ENCODE measurements at regions not wholly inside any gene's neighbourhood (a gene's known extent, or its start where the extent isn't known, plus 50 kb on each side); places are given as distances from the start of the nearest gene placed in this dataset.

DNA sequence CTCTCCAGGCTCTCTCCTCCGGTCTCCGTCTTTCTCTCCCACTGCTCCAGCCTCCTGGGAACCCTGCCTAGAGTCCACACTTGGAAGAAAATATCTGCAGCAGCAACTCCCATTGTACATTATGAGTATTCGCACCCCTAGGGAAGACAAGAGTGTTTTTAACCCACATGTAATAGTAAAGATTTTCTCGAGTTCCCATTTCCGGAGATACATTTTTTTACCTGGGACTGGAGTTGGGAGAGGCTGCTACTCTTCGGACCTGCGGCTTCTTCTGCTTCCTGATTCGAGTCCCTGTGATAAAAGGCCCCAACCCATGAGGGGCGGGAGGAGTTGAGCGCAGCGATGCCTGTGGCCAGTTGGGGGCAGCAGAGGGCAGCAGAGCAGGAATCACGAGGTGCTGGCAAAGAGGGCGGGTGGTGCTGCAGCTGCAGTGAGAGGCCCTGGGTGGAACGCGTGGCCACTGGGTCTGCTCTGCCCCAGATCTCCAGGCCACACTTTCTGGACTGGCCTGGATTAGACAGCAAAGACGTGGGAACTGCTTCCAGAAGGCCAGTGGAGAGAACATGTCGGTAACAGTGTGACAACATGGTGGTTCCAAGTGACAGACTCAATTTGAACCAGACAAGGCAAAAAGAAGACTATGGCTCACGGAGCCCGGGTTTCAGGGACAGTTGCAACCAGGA is 221.0 kb upstream of the CSF3R start:
- Histone ChIP-seq H3K9me3 (ENCODE audit: control insufficient read depth, low read length) (no peaks in the 10 kb centered on the region), H3K4me1 (ENCODE audit: control insufficient read depth, insufficient read depth, low read length, poor library complexity, severe bottlenecking) (no peaks in the 10 kb centered on the region), H3K36me3 (ENCODE audit: control insufficient read depth, insufficient read depth, low read length) (no peaks in the 10 kb centered on the region), H3K4me3 (ENCODE audit: extremely low read depth, insufficient read depth, low read length, poor library complexity, severe bottlenecking) (no peak overlapping the region), H3K27ac (ENCODE audit: low read depth, low read length, severe bottlenecking) (no peak overlapping the region)
- WGBS, 2 experiments (ENCODE audit: insufficient coverage in 2 of 2): 29 to 30% methylated on average over 16 to 17 of the region's 19 CpGs

DNA sequence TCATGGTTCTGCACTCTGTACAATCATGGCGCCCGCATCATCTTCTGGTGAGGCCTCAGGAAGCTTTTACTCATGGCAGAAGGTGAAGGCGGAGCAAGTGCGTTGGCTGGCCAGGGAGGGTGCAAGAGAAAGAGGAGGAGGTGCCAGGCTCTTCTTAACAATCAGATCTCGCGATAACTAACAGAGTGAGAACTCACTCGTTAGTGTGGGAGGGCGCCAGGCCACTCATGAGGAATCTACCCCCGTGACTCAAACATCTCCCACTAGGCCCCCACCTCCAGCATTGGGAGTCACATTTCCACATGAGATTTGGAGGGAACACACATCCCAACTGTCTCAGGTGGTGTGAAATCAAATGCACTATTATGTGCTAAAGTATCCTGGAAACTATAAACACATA is 220.2 kb upstream of the CSF3R start:
- no peaks in the 10 kb centered on the region for H3K36me3 ChIP-seq (ENCODE audit: control insufficient read depth, insufficient read depth, low read length)
- WGBS, 2 experiments (ENCODE audit: insufficient coverage in 2 of 2): 90 to 93% methylated on average over 5 to 9 of the region's 9 CpGs

DNA sequence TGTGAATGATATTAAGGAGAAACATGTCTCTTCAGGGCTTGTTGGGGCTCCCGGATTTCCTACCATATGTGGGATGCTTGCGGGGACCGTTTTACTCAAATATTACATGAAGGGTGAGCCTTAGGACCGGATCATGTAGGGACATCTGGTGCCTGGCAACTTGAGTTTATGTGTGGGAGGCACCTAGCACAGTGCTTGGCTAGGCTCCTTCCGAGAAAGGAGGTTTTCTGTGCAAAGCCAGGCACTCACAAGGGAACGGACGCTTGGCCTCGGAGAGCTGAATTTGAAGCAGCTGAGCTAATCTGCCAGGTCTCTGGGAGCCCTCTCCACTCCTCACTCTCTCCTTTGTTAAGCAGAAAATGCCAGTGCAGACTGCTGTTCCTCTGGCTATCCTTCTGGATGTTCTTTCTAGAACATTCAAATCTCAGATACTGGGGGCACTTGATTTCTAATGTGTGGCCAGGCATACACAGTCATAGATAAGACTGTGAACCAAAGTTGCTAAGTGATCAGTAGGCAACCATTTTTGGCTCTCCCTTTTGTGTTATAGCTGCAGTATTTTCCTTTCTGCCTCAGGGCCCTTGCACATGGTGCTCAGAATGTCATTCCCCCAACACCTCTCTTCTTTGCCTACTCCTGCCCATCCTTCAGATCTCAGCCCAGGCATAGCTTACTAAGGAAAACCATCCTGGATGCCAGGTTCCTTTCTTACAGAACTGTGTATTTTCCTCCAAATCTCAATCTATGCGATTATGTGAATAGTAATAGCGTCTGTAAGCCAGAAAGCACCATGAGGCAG is 216.6 kb upstream of the CSF3R start:
- H3K27ac ChIP-seq (ENCODE audit: low read depth, low read length, severe bottlenecking): no peak overlapping the region
- H3K4me3 ChIP-seq (ENCODE audit: extremely low read depth, insufficient read depth, low read length, poor library complexity, severe bottlenecking): no peak overlapping the region
- WGBS, 2 experiments (ENCODE audit: insufficient coverage in 2 of 2): 81 to 98% methylated on average over 9 to 10 of the region's 10 CpGs
- H3K4me1 ChIP-seq (ENCODE audit: control insufficient read depth, insufficient read depth, low read length, poor library complexity, severe bottlenecking): no peaks in the 10 kb centered on the region
- H3K36me3 ChIP-seq (ENCODE audit: control insufficient read depth, insufficient read depth, low read length): no peaks in the 10 kb centered on the region
- H3K9me3 ChIP-seq (ENCODE audit: control insufficient read depth, low read length): no peaks in the 10 kb centered on the region

More for the DNA sequence above, 220.2 kb upstream of the CSF3R start:
- Histone ChIP-seq H3K4me3 (ENCODE audit: extremely low read depth, insufficient read depth, low read length, poor library complexity, severe bottlenecking) (no peak overlapping the region), H3K27ac (ENCODE audit: low read depth, low read length, severe bottlenecking) (no peak overlapping the region), H3K4me1 (ENCODE audit: control insufficient read depth, insufficient read depth, low read length, poor library complexity, severe bottlenecking) (no peaks in the 10 kb centered on the region), H3K9me3 (ENCODE audit: control insufficient read depth, low read length) (no peaks in the 10 kb centered on the region)

DNA sequence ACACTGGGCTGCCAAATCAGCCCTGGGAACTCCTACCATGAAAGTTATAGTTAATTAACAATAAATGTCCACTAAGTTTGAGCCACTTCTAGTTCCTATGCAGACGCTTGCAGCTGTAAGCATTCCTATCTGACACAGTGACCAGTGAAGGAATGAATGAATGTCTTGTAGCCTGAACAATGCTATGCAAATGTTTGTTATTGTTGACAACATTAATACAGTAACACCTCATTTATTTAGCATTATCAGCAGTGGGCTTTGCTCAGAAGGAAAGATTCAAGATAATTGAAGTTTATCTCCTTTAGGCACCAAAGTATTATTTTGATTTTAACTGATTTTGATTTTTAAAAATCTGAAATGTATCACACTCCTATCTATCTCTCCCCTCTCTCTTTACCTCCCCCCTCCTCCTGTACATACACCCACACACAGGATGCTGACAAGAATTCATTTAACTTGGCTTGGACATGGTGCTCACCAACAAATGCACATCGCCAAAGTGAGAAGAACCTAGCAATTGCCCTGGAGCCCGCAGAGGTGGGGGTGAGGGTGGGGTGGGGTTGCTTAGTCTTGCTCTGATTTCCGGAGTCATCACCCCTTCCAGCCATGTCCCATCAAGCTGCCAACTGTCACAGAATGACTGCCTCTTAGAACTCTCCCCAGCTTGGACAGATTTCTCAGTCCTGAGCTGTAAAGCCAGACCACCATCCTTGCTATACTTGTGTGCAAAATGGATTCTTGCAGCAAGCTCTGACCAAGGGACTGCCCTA is 215.3 kb upstream of the CSF3R start:
- no peaks in the 10 kb centered on the region for H3K36me3 ChIP-seq (ENCODE audit: control insufficient read depth, insufficient read depth, low read length)
- no peak overlapping the region for H3K4me3 ChIP-seq (ENCODE audit: extremely low read depth, insufficient read depth, low read length, poor library complexity, severe bottlenecking)
- H3K27ac ChIP-seq (ENCODE audit: low read depth, low read length, severe bottlenecking): no peak overlapping the region
- no peaks in the 10 kb centered on the region for H3K4me1 ChIP-seq (ENCODE audit: control insufficient read depth, insufficient read depth, low read length, poor library complexity, severe bottlenecking)
- H3K9me3 ChIP-seq (ENCODE audit: control insufficient read depth, low read length): no peaks in the 10 kb centered on the region
- WGBS, 2 experiments (ENCODE audit: insufficient coverage in 2 of 2): 100% methylated on average over 1 of the region's 4 CpGs; no CpG with 5 or more reads in 1 of the 2 experiments

DNA sequence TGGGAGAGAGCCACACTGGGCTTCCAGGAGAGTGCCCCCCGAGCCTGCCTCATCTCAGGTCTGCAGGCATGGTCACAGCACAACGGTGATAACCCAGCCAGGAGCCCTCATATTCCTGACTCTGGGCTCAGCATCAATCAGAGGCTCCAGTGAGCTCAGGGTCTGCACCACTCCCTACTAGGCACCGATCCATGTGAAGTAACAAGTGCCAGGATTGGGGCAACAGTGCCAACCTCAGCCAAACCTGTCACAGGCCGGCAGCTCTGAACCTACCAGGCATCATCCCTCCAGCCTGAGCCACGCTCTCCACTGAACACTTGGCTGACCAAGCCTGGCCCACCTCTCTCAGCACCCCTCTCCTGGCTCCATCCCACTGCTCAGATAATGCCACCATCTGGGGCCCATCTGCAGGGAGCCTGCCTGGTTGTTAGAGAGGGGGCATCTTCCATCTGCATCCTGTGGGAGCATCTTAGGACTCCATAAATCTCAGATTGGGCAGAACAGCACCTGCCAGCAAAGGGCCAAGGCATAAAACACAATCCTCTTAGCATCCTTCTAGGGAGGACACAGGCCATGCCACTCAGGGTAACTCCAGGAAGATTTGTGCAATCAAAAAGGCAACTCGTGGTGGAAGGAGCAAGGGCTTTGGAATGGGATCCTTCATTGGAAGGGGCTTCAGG is 213.7 kb upstream of the CSF3R start:
- H3K4me3 ChIP-seq (ENCODE audit: extremely low read depth, insufficient read depth, low read length, poor library complexity, severe bottlenecking): no peak overlapping the region
- H3K27ac ChIP-seq (ENCODE audit: low read depth, low read length, severe bottlenecking): no peak overlapping the region
- WGBS, 2 experiments (ENCODE audit: insufficient coverage in 2 of 2): 83 to 85% methylated on average over 4 to 5 of the region's 6 CpGs
- no peaks in the 10 kb centered on the region for H3K9me3 ChIP-seq (ENCODE audit: control insufficient read depth, low read length)
- H3K4me1 ChIP-seq (ENCODE audit: control insufficient read depth, insufficient read depth, low read length, poor library complexity, severe bottlenecking): no peaks in the 10 kb centered on the region
- no peaks in the 10 kb centered on the region for H3K36me3 ChIP-seq (ENCODE audit: control insufficient read depth, insufficient read depth, low read length)

DNA sequence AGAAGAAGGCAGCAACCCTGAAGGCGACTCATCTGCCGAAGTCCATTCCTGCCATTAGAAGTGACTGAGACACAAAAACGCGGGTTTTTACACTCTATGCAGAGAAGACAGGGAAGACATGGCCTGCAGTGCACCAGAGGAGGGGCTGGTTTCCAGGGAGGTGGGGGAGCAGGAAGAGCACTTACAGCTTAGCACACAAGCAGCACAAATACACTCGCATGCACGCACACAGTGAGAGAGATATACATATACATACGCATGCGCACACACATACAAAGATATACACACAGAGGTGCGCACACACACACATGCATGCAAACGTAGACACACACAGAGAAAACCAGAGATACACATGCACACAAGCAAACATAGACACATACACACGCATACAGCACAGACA is 210.9 kb upstream of the CSF3R start:
- Histone ChIP-seq H3K36me3 (ENCODE audit: control insufficient read depth, insufficient read depth, low read length) (no peaks in the 10 kb centered on the region), H3K4me1 (ENCODE audit: control insufficient read depth, insufficient read depth, low read length, poor library complexity, severe bottlenecking) (no peaks in the 10 kb centered on the region), H3K9me3 (ENCODE audit: control insufficient read depth, low read length) (no peaks in the 10 kb centered on the region), H3K4me3 (ENCODE audit: extremely low read depth, insufficient read depth, low read length, poor library complexity, severe bottlenecking) (no peak overlapping the region), H3K27ac (ENCODE audit: low read depth, low read length, severe bottlenecking) (no peak overlapping the region)
- 75 to 83% methylated on average over 7 to 10 of the region's 11 CpGs for WGBS, 2 experiments (ENCODE audit: insufficient coverage in 2 of 2)

DNA sequence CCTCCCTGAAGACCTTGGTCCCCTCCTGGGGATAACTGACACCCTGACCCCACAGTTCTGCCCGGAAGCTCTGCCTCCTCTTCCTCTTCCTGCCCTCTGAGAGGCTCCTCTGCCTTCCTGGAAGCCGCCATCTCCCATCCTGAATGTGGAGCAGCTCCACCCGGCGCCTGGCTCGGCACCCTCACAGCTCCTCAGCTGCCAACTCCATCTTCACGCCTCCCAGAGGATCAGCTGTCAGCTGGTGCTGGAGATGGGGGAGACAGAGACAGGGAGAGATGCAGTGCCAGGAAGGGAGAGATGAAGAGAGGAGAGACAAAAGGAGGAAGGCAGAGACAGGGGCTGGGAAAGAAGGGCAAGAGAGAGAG is 210.4 kb upstream of the CSF3R start:
- Histone ChIP-seq H3K36me3 (ENCODE audit: control insufficient read depth, insufficient read depth, low read length) (no peaks in the 10 kb centered on the region), H3K27ac (ENCODE audit: low read depth, low read length, severe bottlenecking) (no peak overlapping the region), H3K9me3 (ENCODE audit: control insufficient read depth, low read length) (no peaks in the 10 kb centered on the region), H3K4me3 (ENCODE audit: extremely low read depth, insufficient read depth, low read length, poor library complexity, severe bottlenecking) (no peak overlapping the region), H3K4me1 (ENCODE audit: control insufficient read depth, insufficient read depth, low read length, poor library complexity, severe bottlenecking) (no peaks in the 10 kb centered on the region)
- WGBS, 2 experiments (ENCODE audit: insufficient coverage in 2 of 2): 88 to 100% methylated on average over 1 of the region's 6 CpGs

DNA sequence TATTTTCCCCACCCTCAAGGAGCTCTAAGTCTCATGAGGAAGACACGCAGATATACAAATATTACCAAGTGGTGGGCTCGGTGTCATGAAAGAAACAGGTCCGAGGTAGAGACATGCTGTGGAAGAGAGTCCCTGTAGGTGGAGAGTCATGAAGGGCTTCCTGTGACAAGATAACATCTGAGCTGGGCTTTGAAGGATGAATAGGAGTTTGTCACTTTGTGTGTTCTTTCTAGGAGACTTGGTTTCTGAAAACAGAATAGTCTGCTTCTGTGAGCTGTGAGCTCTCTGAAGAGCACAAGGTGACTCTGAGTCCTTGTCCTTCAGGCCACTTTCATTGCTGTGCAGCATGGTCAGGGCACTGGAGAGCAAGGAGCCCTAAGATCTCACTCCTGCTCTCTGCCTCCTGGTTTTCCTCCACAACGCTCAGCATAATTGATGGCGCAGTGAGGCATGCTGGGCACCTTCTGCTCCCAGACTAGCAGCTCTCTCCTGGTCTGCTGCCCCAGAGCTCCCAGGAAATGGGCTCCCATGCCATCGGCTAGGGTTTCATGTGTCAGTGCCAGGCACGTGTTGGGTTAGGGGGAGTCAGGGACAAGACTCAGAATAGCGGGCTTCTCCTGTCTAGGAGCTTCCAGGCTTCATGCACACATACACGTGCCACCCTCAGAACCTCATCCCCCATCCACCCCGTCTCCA is 209.9 kb upstream of the CSF3R start:
- Histone ChIP-seq H3K4me1 (ENCODE audit: control insufficient read depth, insufficient read depth, low read length, poor library complexity, severe bottlenecking) (no peaks in the 10 kb centered on the region), H3K27ac (ENCODE audit: low read depth, low read length, severe bottlenecking) (no peak overlapping the region), H3K4me3 (ENCODE audit: extremely low read depth, insufficient read depth, low read length, poor library complexity, severe bottlenecking) (no peak overlapping the region), H3K36me3 (ENCODE audit: control insufficient read depth, insufficient read depth, low read length) (no peaks in the 10 kb centered on the region), H3K9me3 (ENCODE audit: control insufficient read depth, low read length) (no peaks in the 10 kb centered on the region)
- whole genome bisulfite sequencing, 2 experiments (ENCODE audit: insufficient coverage in 2 of 2): 77 to 81% methylated on average over 8 to 10 of the region's 10 CpGs

DNA sequence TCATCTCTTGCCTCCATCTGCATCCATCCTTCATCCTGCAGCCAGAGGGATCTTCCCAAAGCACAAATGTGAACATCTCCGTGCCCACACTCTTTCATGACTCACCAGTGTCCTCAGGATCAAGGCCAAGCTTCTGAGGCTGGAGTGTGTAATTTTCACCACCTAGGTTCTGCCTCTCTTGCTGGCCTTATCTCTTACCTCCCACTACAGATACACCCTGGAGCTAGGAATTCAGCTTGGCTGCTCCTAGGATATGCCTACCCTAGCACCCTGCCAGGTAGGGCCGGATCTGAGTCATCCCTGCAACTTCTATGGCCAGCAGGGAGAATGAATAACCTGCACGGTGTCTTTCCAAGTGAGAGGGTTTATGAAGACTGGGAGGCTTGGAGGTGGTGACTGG is 208.7 kb upstream of the CSF3R start:
- no peaks in the 10 kb centered on the region for H3K9me3 ChIP-seq (ENCODE audit: control insufficient read depth, low read length)
- H3K27ac ChIP-seq (ENCODE audit: low read depth, low read length, severe bottlenecking): no peak overlapping the region
- no peaks in the 10 kb centered on the region for H3K36me3 ChIP-seq (ENCODE audit: control insufficient read depth, insufficient read depth, low read length)
- no peaks in the 10 kb centered on the region for H3K4me1 ChIP-seq (ENCODE audit: control insufficient read depth, insufficient read depth, low read length, poor library complexity, severe bottlenecking)
- H3K4me3 ChIP-seq (ENCODE audit: extremely low read depth, insufficient read depth, low read length, poor library complexity, severe bottlenecking): no peak overlapping the region
- WGBS, 2 experiments (ENCODE audit: insufficient coverage in 2 of 2): 72 to 86% methylated on average over 3 of the region's 3 CpGs

DNA sequence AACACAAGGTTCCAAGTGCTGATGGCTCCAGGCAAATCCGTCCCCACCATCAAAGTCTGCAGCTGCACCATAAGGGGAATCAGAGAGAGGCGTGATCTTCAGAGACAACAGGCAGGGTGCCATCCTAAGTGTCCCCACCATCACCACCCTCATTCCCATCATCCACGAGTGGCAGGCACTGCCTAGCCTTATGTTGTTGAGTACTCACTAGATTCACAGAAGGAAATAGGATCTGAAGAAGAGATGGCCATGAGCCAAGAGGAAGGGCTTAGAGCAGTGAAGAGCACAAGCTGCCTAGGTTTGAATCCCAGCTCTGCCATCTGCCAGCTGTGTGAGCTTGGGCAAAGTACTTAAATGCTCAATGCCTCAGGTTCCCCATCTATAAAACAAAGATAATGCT is 207.3 kb upstream of the CSF3R start:
- H3K4me3 ChIP-seq (ENCODE audit: extremely low read depth, insufficient read depth, low read length, poor library complexity, severe bottlenecking): no peak overlapping the region
- WGBS, 2 experiments (ENCODE audit: insufficient coverage in 2 of 2): 80 to 94% methylated on average over 1 to 2 of the region's 3 CpGs
- H3K4me1 ChIP-seq (ENCODE audit: control insufficient read depth, insufficient read depth, low read length, poor library complexity, severe bottlenecking): no peaks in the 10 kb centered on the region
- H3K36me3 ChIP-seq (ENCODE audit: control insufficient read depth, insufficient read depth, low read length): no peaks in the 10 kb centered on the region
- H3K27ac ChIP-seq (ENCODE audit: low read depth, low read length, severe bottlenecking): no peak overlapping the region
- no peaks in the 10 kb centered on the region for H3K9me3 ChIP-seq (ENCODE audit: control insufficient read depth, low read length)
